IMR-90 (cell line): ENCODE measurements at regions not wholly inside any gene's neighbourhood (a gene's known extent, or its start where the extent isn't known, plus 50 kb on each side); places are given as distances from the start of the nearest gene placed in this dataset.

Experiments used
- ATAC-seq: fragments of 200-7000 bp; cut with Tn5 transposase; 2 replicates; pipeline ENCODE4 v1.9.1; 2020; ENCODE audit warnings: low read depth, mild to moderate bottlenecking, moderate library complexity
- BruUV-seq: library from RNA; stranded (reverse); fragments of 400-500 nt; replicated peaks from 2 replicates; lab custom pipeline; 2021; lab: Mats Ljungman, UMichigan
- CTCF ChIA-PET: fragments of 300-600 bp; formaldehyde crosslinking; extraction: SDS; loops from one replicate; lab custom pipeline; 2021; ENCODE audit warnings: antibody characterized with exemption; lab: Yijun Ruan, JAX
- POLR2A ChIA-PET: fragments of 300-600 bp; sonication (Branson Sonifier 250); formaldehyde crosslinking; loops from one replicate; lab custom pipeline; 2022; ENCODE audit warnings: antibody characterized with exemption; ENCODE audit not compliant: unreplicated experiment; lab: Charles Lee
- DNase-seq: peaks from one replicate; pipeline ENCODE4 v3.0.0; 2013
- H2AFZ ChIP-seq: replicated peaks from 2 replicates; pipeline ENCODE3; 2013; ENCODE audit warnings: low read length, mild to moderate bottlenecking; ENCODE audit not compliant: poor library complexity
- H2AK5ac ChIP-seq: 2 replicates; pipeline ENCODE4 v1.6.1; 2013; ENCODE audit warnings: low read depth, low read length, inconsistent platforms
- H2AK9ac ChIP-seq: replicated peaks from 2 replicates; pipeline ENCODE3; 2013; ENCODE audit warnings: mild to moderate bottlenecking, low read depth, low read length, moderate library complexity; ENCODE audit not compliant: poor library complexity
- H2BK120ac ChIP-seq: 2 replicates; pipeline ENCODE4 v1.6.1; 2013; ENCODE audit warnings: low read depth, low read length, inconsistent platforms
- H2BK15ac ChIP-seq: 3 replicates; pipeline ENCODE4 v1.6.1; 2013; ENCODE audit warnings: low read depth, low read length, inconsistent platforms
- H2BK20ac ChIP-seq: 2 replicates; pipeline ENCODE4 v1.6.1; 2013; ENCODE audit warnings: low read depth, mild to moderate bottlenecking, inconsistent platforms, low read length, moderate library complexity
- H2BK5ac ChIP-seq: 2 replicates; pipeline ENCODE4 v1.6.1; 2013; ENCODE audit warnings: mild to moderate bottlenecking, low read depth, low read length, inconsistent platforms; ENCODE audit not compliant: poor library complexity, severe bottlenecking
- H3K14ac ChIP-seq: replicated peaks from 2 replicates; pipeline ENCODE4 v1.6.1; 2013; ENCODE audit warnings: low read depth, low read length, inconsistent platforms
- H3K18ac ChIP-seq: 2 replicates; pipeline ENCODE4 v1.6.1; 2013; ENCODE audit warnings: low read depth, low read length, control low read depth
- H3K23ac ChIP-seq: 2 replicates; pipeline ENCODE4 v1.6.1; 2013; ENCODE audit warnings: low read depth, low read length, inconsistent platforms
- H3K27ac ChIP-seq: 2 replicates; pipeline ENCODE4 v1.5.1; 2013; ENCODE audit warnings: mild to moderate bottlenecking, control low read depth, low read length; ENCODE audit not compliant: insufficient read depth
- H3K27me3 ChIP-seq: 2 replicates; pipeline ENCODE4 v1.6.1; 2013; ENCODE audit warnings: low read length; ENCODE audit not compliant: control insufficient read depth, insufficient read depth
- H3K36me3 ChIP-seq: 2 replicates; pipeline ENCODE4 v1.6.1; 2013; ENCODE audit warnings: low read length, mixed read lengths; ENCODE audit not compliant: control insufficient read depth, insufficient read depth
- H3K4ac ChIP-seq: 2 replicates; pipeline ENCODE4 v1.6.1; 2013; ENCODE audit warnings: low read depth, low read length, inconsistent platforms
- H3K4me1 ChIP-seq: 2 replicates; pipeline ENCODE4 v1.6.1; 2013; ENCODE audit warnings: low read length, mixed read lengths; ENCODE audit not compliant: control insufficient read depth, insufficient read depth
- H3K4me2 ChIP-seq: 2 replicates; pipeline ENCODE4 v1.6.1; 2013; ENCODE audit warnings: low read depth, mild to moderate bottlenecking, control low read depth, low read length, moderate library complexity
- H3K4me3 ChIP-seq: 2 replicates; pipeline ENCODE4 v1.5.1; 2013; ENCODE audit warnings: low read depth, mild to moderate bottlenecking, control low read depth, low read length, moderate library complexity; ENCODE audit not compliant: insufficient read depth
- H3K56ac ChIP-seq: 2 replicates; pipeline ENCODE4 v1.6.1; 2013; ENCODE audit warnings: low read length, inconsistent platforms; ENCODE audit not compliant: insufficient read depth; ENCODE audit errors: extremely low read depth
- H3K79me1 ChIP-seq, 2 experiments: 2 replicates each; pipeline ENCODE4 v1.6.1; 2013; ENCODE audit warnings: low read length in 2 of 2, inconsistent platforms in 1 of 2, low read depth in 1 of 2
- H3K9ac ChIP-seq: 2 replicates; pipeline ENCODE4 v1.6.1; 2013; ENCODE audit warnings: low read depth, low read length, control low read depth
- H3K9me1 ChIP-seq: 2 replicates; pipeline ENCODE4 v1.6.1; 2013; ENCODE audit warnings: low read length, inconsistent platforms; ENCODE audit not compliant: insufficient read depth
- H3K9me3 ChIP-seq: 2 replicates; pipeline ENCODE4 v1.6.1; 2013; ENCODE audit warnings: low read length; ENCODE audit not compliant: control insufficient read depth, insufficient read depth
- H4K20me1 ChIP-seq: 2 replicates; pipeline ENCODE4 v1.6.1; 2013; ENCODE audit warnings: low read length, inconsistent platforms; ENCODE audit not compliant: insufficient read depth
- H4K5ac ChIP-seq: 2 replicates; pipeline ENCODE4 v1.6.1; 2013; ENCODE audit warnings: mild to moderate bottlenecking, low read depth, low read length, control low read depth
- H4K8ac ChIP-seq, 2 experiments: 2 replicates each; pipeline ENCODE4 v1.6.1; 2013; ENCODE audit warnings: low read depth in 2 of 2, low read length in 2 of 2, control low read depth in 1 of 2, inconsistent platforms in 1 of 2
- H4K91ac ChIP-seq: 2 replicates; pipeline ENCODE4 v1.6.1; 2013; ENCODE audit warnings: low read depth, low read length, inconsistent platforms; ENCODE audit not compliant: insufficient read depth
- BHLHE40 ChIP-seq: fragments of 150-350 bp; IDR thresholded peaks from 2 replicates; pipeline ENCODE4 v1.6.1; 2016; ENCODE audit warnings: mild to moderate bottlenecking, low read depth, low read length
- CEBPB ChIP-seq: IDR thresholded peaks from 2 replicates; pipeline ENCODE4 v1.6.1; 2012; ENCODE audit warnings: low read depth, low read length, improper control_type of control experiment
- CHD1 ChIP-seq: IDR thresholded peaks from 2 replicates; pipeline ENCODE4 v1.6.1; 2012; ENCODE audit warnings: low read depth, low read length, improper control_type of control experiment
- FOS ChIP-seq: fragments of 150-350 bp; IDR thresholded peaks from 2 replicates; pipeline ENCODE4 v1.6.1; 2016; ENCODE audit warnings: low read depth, low read length
- MAFK ChIP-seq: IDR thresholded peaks from 2 replicates; pipeline ENCODE4 v1.6.1; 2012; ENCODE audit warnings: low read depth, low read length, improper control_type of control experiment
- MAZ ChIP-seq: IDR thresholded peaks from 2 replicates; pipeline ENCODE4 v1.6.1; 2012; ENCODE audit warnings: low read depth, mild to moderate bottlenecking, low read length, improper control_type of control experiment, moderate library complexity, borderline replicate concordance
- MXI1 ChIP-seq: IDR thresholded peaks from 2 replicates; pipeline ENCODE4 v1.6.1; 2012; ENCODE audit warnings: low read depth, mild to moderate bottlenecking, low read length, moderate library complexity, borderline replicate concordance
- NFE2L2 ChIP-seq: fragments of 150-350 bp; IDR thresholded peaks from 2 replicates; pipeline ENCODE4 v1.6.1; 2016; ENCODE audit warnings: low read depth, mild to moderate bottlenecking, low read length
- POLR2A ChIP-seq: IDR thresholded peaks from 2 replicates; pipeline ENCODE4 v1.6.1; 2012; ENCODE audit warnings: mild to moderate bottlenecking, low read depth, low read length
- RAD21 ChIP-seq: IDR thresholded peaks from 2 replicates; pipeline ENCODE4 v1.6.1; 2012; ENCODE audit warnings: low read length, improper control_type of control experiment
- RCOR1 ChIP-seq: IDR thresholded peaks from 2 replicates; pipeline ENCODE4 v1.6.1; 2012; ENCODE audit warnings: mild to moderate bottlenecking, low read length, improper control_type of control experiment; ENCODE audit not compliant: insufficient replicate concordance
- RFX5 ChIP-seq: IDR thresholded peaks from 2 replicates; pipeline ENCODE4 v1.8.0; 2012; ENCODE audit warnings: low read depth, mild to moderate bottlenecking, low read length, moderate library complexity
- SMC3 ChIP-seq: fragments of 150-350 bp; IDR thresholded peaks from 2 replicates; pipeline ENCODE4 v1.6.1; 2016; ENCODE audit warnings: low read depth, mild to moderate bottlenecking, antibody characterized with exemption, low read length, moderate library complexity
- WGBS, 2 experiments: methylation state at CpG; one replicate each; pipeline versions ENCODE4 v1.1.5 to v1.1.7; 2013; ENCODE audit warnings: missing lambda C conversion rate in 2 of 2; ENCODE audit not compliant: insufficient read length in 1 of 2; ENCODE audit errors: extremely low coverage in 2 of 2; 5-methylcytosine and 5-hydroxymethylcytosine counted together
- dilution Hi-C: fragments of 300-500 bp; cut with HindIII; formaldehyde crosslinking; loops from one replicate; pipeline ENCODE4 v1.14.3; 2018; ENCODE audit warnings: low sequenced_read_pairs; ENCODE audit not compliant: unreplicated experiment
- in situ Hi-C: fragments of 300-500 bp; cut with MboI; formaldehyde crosslinking; loops from 3 replicates; pipeline ENCODE4 v1.14.3; 2019; ENCODE audit warnings: low sequenced_read_pairs, inconsistent platforms, mixed read lengths
- intact Hi-C: fragments of 100-400 bp; cut with micrococcal nuclease; formaldehyde crosslinking; loops from 2 replicates; pipeline ENCODE4 v1.10.0; 2022
- TF ChIP-seq, protein P1 (sequence below): fragments of 150-350 bp; IDR thresholded peaks from 2 replicates; pipeline ENCODE4 v1.6.1; 2016; ENCODE audit warnings: low read depth, mild to moderate bottlenecking, low read length, moderate library complexity, borderline replicate concordance
- TF ChIP-seq, protein P2 (sequence below): fragments of 150-350 bp; IDR thresholded peaks from 2 replicates; pipeline ENCODE4 v1.6.1; 2017; ENCODE audit warnings: mild to moderate bottlenecking, antibody characterized with exemption, low read length, low read depth
- TF ChIP-seq, protein P3 (sequence below): conservative IDR thresholded peaks from 2 replicates; pipeline ENCODE4 v1.5.1; 2012; ENCODE audit warnings: mild to moderate bottlenecking, low read depth, low read length, improper control_type of control experiment

DNA sequence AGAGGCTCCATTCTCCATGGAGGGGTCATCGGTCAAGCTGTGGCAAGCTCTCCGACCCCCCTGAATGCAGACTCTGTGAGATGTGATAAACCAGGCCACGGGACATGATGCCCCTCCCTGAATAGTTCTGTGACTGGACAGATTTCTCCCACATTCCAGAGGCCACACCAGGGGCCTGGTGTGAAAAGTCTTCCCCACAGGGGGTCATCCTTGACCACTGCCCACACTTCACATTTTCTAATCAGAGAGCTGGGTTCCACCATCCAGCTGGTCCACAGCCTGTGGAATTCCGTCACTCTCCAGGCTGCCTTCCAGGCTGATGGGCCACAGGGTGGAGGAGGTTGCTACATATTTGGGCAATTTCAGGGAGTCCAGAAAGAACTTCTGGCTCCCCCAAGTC lies 51.3 kb upstream of the CYRIA start:
- dilution Hi-C loops: no loop called here
- no TSS peak for BruUV-seq

More for the DNA sequence above, 51.3 kb upstream of the CYRIA start:
- no peak overlapping the region for H2BK120ac ChIP-seq
- H3K56ac ChIP-seq: no peak overlapping the region
- TF ChIP-seq MAZ: no peak
- TF ChIP-seq POLR2A: no peak
- no peak for TF ChIP-seq CEBPB
- TF ChIP-seq, protein P1, sequence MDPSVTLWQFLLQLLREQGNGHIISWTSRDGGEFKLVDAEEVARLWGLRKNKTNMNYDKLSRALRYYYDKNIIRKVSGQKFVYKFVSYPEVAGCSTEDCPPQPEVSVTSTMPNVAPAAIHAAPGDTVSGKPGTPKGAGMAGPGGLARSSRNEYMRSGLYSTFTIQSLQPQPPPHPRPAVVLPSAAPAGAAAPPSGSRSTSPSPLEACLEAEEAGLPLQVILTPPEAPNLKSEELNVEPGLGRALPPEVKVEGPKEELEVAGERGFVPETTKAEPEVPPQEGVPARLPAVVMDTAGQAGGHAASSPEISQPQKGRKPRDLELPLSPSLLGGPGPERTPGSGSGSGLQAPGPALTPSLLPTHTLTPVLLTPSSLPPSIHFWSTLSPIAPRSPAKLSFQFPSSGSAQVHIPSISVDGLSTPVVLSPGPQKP: no peak
- no peak for TF ChIP-seq RCOR1
- TF ChIP-seq SMC3: no peak
- no peak for TF ChIP-seq RAD21
- no peak for TF ChIP-seq BHLHE40
- TF ChIP-seq NFE2L2: no peak
- TF ChIP-seq, protein P2, sequence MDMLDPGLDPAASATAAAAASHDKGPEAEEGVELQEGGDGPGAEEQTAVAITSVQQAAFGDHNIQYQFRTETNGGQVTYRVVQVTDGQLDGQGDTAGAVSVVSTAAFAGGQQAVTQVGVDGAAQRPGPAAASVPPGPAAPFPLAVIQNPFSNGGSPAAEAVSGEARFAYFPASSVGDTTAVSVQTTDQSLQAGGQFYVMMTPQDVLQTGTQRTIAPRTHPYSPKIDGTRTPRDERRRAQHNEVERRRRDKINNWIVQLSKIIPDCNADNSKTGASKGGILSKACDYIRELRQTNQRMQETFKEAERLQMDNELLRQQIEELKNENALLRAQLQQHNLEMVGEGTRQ: no peak
- TF ChIP-seq CHD1: no peak
- no peak for TF ChIP-seq FOS
- no peak for TF ChIP-seq MAFK
- no peak for TF ChIP-seq RFX5
- TF ChIP-seq MXI1: no peak
- TF ChIP-seq, protein P3, sequence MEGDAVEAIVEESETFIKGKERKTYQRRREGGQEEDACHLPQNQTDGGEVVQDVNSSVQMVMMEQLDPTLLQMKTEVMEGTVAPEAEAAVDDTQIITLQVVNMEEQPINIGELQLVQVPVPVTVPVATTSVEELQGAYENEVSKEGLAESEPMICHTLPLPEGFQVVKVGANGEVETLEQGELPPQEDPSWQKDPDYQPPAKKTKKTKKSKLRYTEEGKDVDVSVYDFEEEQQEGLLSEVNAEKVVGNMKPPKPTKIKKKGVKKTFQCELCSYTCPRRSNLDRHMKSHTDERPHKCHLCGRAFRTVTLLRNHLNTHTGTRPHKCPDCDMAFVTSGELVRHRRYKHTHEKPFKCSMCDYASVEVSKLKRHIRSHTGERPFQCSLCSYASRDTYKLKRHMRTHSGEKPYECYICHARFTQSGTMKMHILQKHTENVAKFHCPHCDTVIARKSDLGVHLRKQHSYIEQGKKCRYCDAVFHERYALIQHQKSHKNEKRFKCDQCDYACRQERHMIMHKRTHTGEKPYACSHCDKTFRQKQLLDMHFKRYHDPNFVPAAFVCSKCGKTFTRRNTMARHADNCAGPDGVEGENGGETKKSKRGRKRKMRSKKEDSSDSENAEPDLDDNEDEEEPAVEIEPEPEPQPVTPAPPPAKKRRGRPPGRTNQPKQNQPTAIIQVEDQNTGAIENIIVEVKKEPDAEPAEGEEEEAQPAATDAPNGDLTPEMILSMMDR: no peak
- H3K79me1 ChIP-seq: no peaks in the 10 kb centered on the region
- CTCF ChIA-PET: no interaction called here
- in situ Hi-C loops: no loop called here
- no peaks in the 10 kb centered on the region for H3K9me3 ChIP-seq
- H3K23ac ChIP-seq: no peak overlapping the region
- no peak overlapping the region for H3K27ac ChIP-seq
- H3K4ac ChIP-seq: no peak overlapping the region
- no peak overlapping the region for H2BK20ac ChIP-seq
- intact Hi-C loops: no loop called here
- no peak overlapping the region for H4K91ac ChIP-seq
- peaks cover 2% of the 10 kb centered on the region; the same call in 1 of the 2 replicates for H3K27me3 ChIP-seq
- H2AFZ ChIP-seq: no peak overlapping the region
- WGBS, 2 experiments: no CpG with 5 or more reads among the region's 4 CpGs
- H3K36me3 ChIP-seq: no peaks in the 10 kb centered on the region
- H3K18ac ChIP-seq: no peak overlapping the region
- no peak overlapping the region for H2AK9ac ChIP-seq
- H3K9ac ChIP-seq: no peak overlapping the region
- DNase-seq: no peak
- no peak overlapping the region for H4K8ac ChIP-seq
- POLR2A ChIA-PET: no interaction called here
- no peak overlapping the region for H2AK5ac ChIP-seq
- no peak overlapping the region for H2BK5ac ChIP-seq
- no peak overlapping the region for H3K4me2 ChIP-seq
- no peaks in the 10 kb centered on the region for H3K4me1 ChIP-seq
- no peak overlapping the region for H3K4me3 ChIP-seq
- no peak overlapping the region for H4K5ac ChIP-seq
- H3K14ac ChIP-seq: no peak overlapping the region
- H3K9me1 ChIP-seq: no peaks in the 10 kb centered on the region
- ATAC-seq: no peak
- H2BK15ac ChIP-seq: no peak overlapping the region
- no peaks in the 10 kb centered on the region for H4K20me1 ChIP-seq
